ENCODE measurements at regions not wholly inside any gene's neighbourhood (a gene's known extent, or its start where the extent isn't known, plus 50 kb on each side); places are given as distances from the start of the nearest gene placed in this dataset.
A peak's percentile ranks its signal among the peaks of the same experiment; 100 is the strongest.

GRCh38 chr18:69291044-69291443 is 109.6 kb upstream of the DOK6 start:
- DNase-seq (ENCODE audit: extremely low read depth in 1 of 11, low read depth in 9 of 11, low spot score in 4 of 11): no peak

GRCh38 chr18:69291755-69292154 is 108.9 kb upstream of the DOK6 start:
- DNase-seq (ENCODE audit: extremely low read depth in 1 of 11, low read depth in 9 of 11, low spot score in 4 of 11): no peak

GRCh38 chr18:69300185-69300584 is 100.5 kb upstream of the DOK6 start:
- DNase-seq (ENCODE audit: extremely low read depth in 1 of 11, low read depth in 9 of 11, low spot score in 4 of 11): no peak

- DNase-seq (ENCODE audit: extremely low read depth in 1 of 11, low read depth in 9 of 11, low spot score in 4 of 11): no peak
Observed at GRCh38 chr18:69308619-69309018, 92.1 kb upstream of the DOK6 start.

GRCh38 chr18:69326094-69326493 is 74.6 kb upstream of the DOK6 start:
- DNase-seq (ENCODE audit: extremely low read depth in 1 of 11, low read depth in 9 of 11, low spot score in 4 of 11): no peak

GRCh38 chr18:69328086-69328485 is 72.6 kb upstream of the DOK6 start:
- no peak for DNase-seq (ENCODE audit: extremely low read depth in 1 of 11, low read depth in 9 of 11, low spot score in 4 of 11)

GRCh38 chr18:69330385-69331005 is 70.2 kb upstream of the DOK6 start:
- peak in 4 of 11 donors; percentile 5 to 22 (median 14) for DNase-seq (ENCODE audit: extremely low read depth in 1 of 11, low read depth in 9 of 11, low spot score in 4 of 11)

- no peak for DNase-seq (ENCODE audit: extremely low read depth in 1 of 11, low read depth in 9 of 11, low spot score in 4 of 11)
Observed at GRCh38 chr18:69349912-69350597, 50.6 kb upstream of the DOK6 start.

Data from renal cortex interstitium (tissue), 11 donors.